ENCODE measurements at regions not wholly inside any gene's neighbourhood (a gene's known extent, or its start where the extent isn't known, plus 50 kb on each side); places are given as distances from the start of the nearest gene placed in this dataset.
"Not testable (repeated sequence)": the region's sequence is repeated elsewhere in the genome, so short reads cannot be mapped to it uniquely, and the experiment has no call there.

GRCh38 chrX:76774912-76775311, 347.4 kb downstream of the MAGEE1 start:
- DNase-seq (ENCODE audit: low read depth in 2 of 2), result not testable (repeated sequence)

- DNase-seq (ENCODE audit: low read depth in 2 of 2), result no peak
These were observed 368.8 kb downstream of the MAGEE1 start for GRCh38 chrX:76796311-76796710.

GRCh38 chrX:76802708-76803107, 375.2 kb downstream of the MAGEE1 start:
- DNase-seq (ENCODE audit: low read depth in 2 of 2), result no peak

GRCh38 chrX:76815754-76816153, 388.2 kb downstream of the MAGEE1 start:
- no peak for DNase-seq (ENCODE audit: low read depth in 2 of 2)

GRCh38 chrX:76817279-76817678, 389.8 kb downstream of the MAGEE1 start:
- DNase-seq (ENCODE audit: low read depth in 2 of 2), result not testable (repeated sequence)

- DNase-seq (ENCODE audit: low read depth in 2 of 2), result no peak
These were observed 393.8 kb downstream of the MAGEE1 start for GRCh38 chrX:76821276-76821675.

GRCh38 chrX:76827672-76828071, 400.2 kb downstream of the MAGEE1 start:
- DNase-seq (ENCODE audit: low read depth in 2 of 2), result no peak

GRCh38 chrX:76840902-76841301, 413.4 kb downstream of the MAGEE1 start:
- DNase-seq (ENCODE audit: low read depth in 2 of 2), result not testable (repeated sequence)

GRCh38 chrX:76850851-76851250, 423.3 kb downstream of the MAGEE1 start:
- no peak for DNase-seq (ENCODE audit: low read depth in 2 of 2)

GRCh38 chrX:76862509-76862908, 435.0 kb downstream of the MAGEE1 start:
- no peak for DNase-seq (ENCODE audit: low read depth in 2 of 2)

- DNase-seq (ENCODE audit: low read depth in 2 of 2), result no peak
These were observed 466.4 kb downstream of the MAGEE1 start for GRCh38 chrX:76893930-76894329.

- DNase-seq (ENCODE audit: low read depth in 2 of 2), result no peak
These were observed 488.3 kb downstream of the MAGEE1 start for GRCh38 chrX:76915836-76916235.

GRCh38 chrX:76918033-76918432, 490.5 kb downstream of the MAGEE1 start:
- no peak for DNase-seq (ENCODE audit: low read depth in 2 of 2)

GRCh38 chrX:76919761-76920160, 492.3 kb downstream of the MAGEE1 start:
- no peak for DNase-seq (ENCODE audit: low read depth in 2 of 2)

GRCh38 chrX:76920607-76921006, 493.1 kb downstream of the MAGEE1 start:
- no peak for DNase-seq (ENCODE audit: low read depth in 2 of 2)

- no peak for DNase-seq (ENCODE audit: low read depth in 2 of 2)
These were observed 493.7 kb downstream of the MAGEE1 start for GRCh38 chrX:76921176-76921575.

GRCh38 chrX:76922100-76922499, 494.6 kb downstream of the MAGEE1 start:
- no peak for DNase-seq (ENCODE audit: low read depth in 2 of 2)

GRCh38 chrX:76924616-76925015, 497.1 kb downstream of the MAGEE1 start:
- not testable (repeated sequence) for DNase-seq (ENCODE audit: low read depth in 2 of 2)

GRCh38 chrX:76931518-76931917, 504.0 kb downstream of the MAGEE1 start:
- DNase-seq (ENCODE audit: low read depth in 2 of 2), result no peak

GRCh38 chrX:76957485-76957884, 489.7 kb upstream of the FGF16 start:
- no peak for DNase-seq (ENCODE audit: low read depth in 2 of 2)

- no peak for DNase-seq (ENCODE audit: low read depth in 2 of 2)
These were observed 475.5 kb upstream of the FGF16 start for GRCh38 chrX:76971393-76972376.

- DNase-seq (ENCODE audit: low read depth in 2 of 2), result no peak
These were observed 469.7 kb upstream of the FGF16 start for GRCh38 chrX:76977452-76977851.

- DNase-seq (ENCODE audit: low read depth in 2 of 2), result no peak
These were observed 459.8 kb upstream of the FGF16 start for GRCh38 chrX:76987381-76987780.
